ENCODE measurements at regions not wholly inside any gene's neighbourhood (a gene's known extent, or its start where the extent isn't known, plus 50 kb on each side); places are given as distances from the start of the nearest gene placed in this dataset.

DNA sequence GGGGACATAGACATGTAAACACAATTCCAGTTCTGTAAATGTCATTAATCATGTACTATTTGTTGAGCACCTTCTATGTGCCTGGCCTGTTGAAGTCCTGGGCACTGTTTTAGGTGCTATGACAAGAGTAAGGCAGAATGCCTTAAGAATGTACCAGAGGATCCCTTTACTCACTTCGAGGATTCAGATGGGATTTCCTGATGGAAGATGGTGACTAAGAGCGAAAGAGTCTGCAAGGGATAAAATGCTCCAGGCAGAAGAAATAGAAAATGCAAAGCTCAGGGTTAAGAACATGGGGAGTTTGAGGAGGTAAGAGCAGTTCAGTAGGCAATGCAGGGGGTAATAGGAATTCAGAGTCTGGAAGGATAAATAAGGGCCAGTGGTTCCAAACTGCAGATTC lies 671.3 kb upstream of the TBX3 start:
- TF ChIP-seq, protein P1, sequence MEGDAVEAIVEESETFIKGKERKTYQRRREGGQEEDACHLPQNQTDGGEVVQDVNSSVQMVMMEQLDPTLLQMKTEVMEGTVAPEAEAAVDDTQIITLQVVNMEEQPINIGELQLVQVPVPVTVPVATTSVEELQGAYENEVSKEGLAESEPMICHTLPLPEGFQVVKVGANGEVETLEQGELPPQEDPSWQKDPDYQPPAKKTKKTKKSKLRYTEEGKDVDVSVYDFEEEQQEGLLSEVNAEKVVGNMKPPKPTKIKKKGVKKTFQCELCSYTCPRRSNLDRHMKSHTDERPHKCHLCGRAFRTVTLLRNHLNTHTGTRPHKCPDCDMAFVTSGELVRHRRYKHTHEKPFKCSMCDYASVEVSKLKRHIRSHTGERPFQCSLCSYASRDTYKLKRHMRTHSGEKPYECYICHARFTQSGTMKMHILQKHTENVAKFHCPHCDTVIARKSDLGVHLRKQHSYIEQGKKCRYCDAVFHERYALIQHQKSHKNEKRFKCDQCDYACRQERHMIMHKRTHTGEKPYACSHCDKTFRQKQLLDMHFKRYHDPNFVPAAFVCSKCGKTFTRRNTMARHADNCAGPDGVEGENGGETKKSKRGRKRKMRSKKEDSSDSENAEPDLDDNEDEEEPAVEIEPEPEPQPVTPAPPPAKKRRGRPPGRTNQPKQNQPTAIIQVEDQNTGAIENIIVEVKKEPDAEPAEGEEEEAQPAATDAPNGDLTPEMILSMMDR (IDR thresholded peaks at IDR 0.05), result no peak
- Histone ChIP-seq H3K4me1 (ENCODE audit: control insufficient read depth in 1 of 2, low read depth in 2 of 2) (peaks cover 0 to 6% of the 10 kb centered on the region in 2 donors), H3K4me3 (no peak overlapping the region), H3K36me3 (no peaks in the 10 kb centered on the region), H3K9me3 (no peaks in the 10 kb centered on the region), H3K27ac (no peak overlapping the region), H3K27me3 (replicated peaks; ENCODE audit: insufficient read depth) (no peaks in the 10 kb centered on the region)
- no peak for ATAC-seq (ENCODE audit: insufficient number of reproducible peaks, low FRiP score, low read depth)
- DNase-seq (ENCODE audit: low spot score), result no peak

DNA sequence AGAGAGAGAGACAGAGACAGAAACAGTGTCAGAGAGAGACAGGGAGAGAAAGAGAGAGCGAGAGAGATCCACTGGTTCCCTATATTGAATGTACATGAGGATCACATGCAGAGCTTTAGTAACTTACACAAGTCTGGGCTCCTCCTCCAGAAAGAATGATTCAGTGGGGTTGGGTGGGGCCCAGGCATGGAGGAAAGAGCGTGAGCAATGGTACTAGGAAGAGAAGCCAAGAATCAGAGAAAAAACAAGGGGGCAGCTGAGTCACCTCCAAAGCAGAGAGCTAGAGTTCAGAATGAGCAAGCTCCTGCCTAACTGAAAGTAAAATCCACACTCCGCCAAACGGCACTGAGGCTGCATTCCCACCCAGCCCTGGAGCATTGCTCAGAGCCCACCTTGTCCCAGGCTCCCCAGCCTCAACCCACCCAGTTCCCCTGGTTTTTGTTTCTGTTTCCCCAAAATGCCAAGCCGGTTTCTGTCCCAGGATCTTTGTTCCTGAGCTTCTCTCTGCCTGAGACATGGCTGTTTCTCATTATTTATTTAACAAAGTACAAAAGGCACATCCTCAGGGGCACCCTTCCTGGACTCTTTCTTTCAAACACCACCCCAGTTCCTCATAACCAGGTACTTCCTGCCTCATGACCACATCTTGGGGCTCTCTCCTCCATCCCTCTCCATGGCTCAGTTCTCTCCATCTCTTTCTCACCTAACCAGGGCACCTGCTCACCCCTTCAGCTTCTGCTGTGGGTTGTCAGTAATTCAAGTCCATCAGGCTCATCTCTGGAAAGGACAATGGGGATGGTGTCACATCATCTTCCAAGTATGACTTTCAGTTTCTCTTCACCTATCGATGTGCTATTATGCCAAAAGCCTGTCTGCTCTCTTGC lies 670.3 kb upstream of the TBX3 start:
- no peaks in the 10 kb centered on the region for H3K27me3 ChIP-seq (replicated peaks; ENCODE audit: insufficient read depth)
- H3K36me3 ChIP-seq, result no peaks in the 10 kb centered on the region
- peak overlapping the region; percentile 65 for H3K4me3 ChIP-seq
- peak overlapping the region; percentile 67 to 68 for H3K27ac ChIP-seq
- TF ChIP-seq, protein P1 (IDR thresholded peaks at IDR 0.05), result no peak
- peak; percentile 99 for ATAC-seq (ENCODE audit: insufficient number of reproducible peaks, low FRiP score, low read depth)
- peaks cover 0 to 6% of the 10 kb centered on the region in 2 donors for H3K4me1 ChIP-seq (ENCODE audit: control insufficient read depth in 1 of 2, low read depth in 2 of 2)
- peak; percentile 54 for DNase-seq (ENCODE audit: low spot score)
- no peaks in the 10 kb centered on the region for H3K9me3 ChIP-seq

DNA sequence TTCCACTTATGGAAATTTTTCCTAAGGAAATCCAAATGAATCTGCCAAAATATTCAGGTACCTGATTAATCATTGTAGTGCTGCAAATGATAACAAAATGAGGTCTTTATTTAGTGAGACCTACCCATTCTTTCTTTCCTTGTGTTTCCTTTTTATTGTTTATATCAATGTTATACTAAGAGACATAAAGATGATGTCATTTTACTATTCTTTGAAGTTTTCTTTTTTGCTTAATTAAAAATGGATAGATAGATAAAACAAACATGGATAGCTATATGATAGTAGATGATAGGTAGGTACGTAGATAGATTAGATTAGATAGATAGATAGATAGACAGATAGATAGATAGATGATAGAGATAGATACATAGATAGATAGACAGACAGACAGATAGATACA lies 669.5 kb upstream of the TBX3 start:
- Histone ChIP-seq H3K4me1 (ENCODE audit: control insufficient read depth in 1 of 2, low read depth in 2 of 2) (peaks cover 0 to 6% of the 10 kb centered on the region in 2 donors), H3K27ac (peak overlapping the region in 1 of 2 donors; percentile 68), H3K9me3 (no peaks in the 10 kb centered on the region), H3K36me3 (no peaks in the 10 kb centered on the region), H3K27me3 (replicated peaks; ENCODE audit: insufficient read depth) (no peaks in the 10 kb centered on the region), H3K4me3 (no peak overlapping the region)
- DNase-seq (ENCODE audit: low spot score), result no peak
- no peak for ATAC-seq (ENCODE audit: insufficient number of reproducible peaks, low FRiP score, low read depth)
- TF ChIP-seq, protein P1 (IDR thresholded peaks at IDR 0.05), result no peak

DNA sequence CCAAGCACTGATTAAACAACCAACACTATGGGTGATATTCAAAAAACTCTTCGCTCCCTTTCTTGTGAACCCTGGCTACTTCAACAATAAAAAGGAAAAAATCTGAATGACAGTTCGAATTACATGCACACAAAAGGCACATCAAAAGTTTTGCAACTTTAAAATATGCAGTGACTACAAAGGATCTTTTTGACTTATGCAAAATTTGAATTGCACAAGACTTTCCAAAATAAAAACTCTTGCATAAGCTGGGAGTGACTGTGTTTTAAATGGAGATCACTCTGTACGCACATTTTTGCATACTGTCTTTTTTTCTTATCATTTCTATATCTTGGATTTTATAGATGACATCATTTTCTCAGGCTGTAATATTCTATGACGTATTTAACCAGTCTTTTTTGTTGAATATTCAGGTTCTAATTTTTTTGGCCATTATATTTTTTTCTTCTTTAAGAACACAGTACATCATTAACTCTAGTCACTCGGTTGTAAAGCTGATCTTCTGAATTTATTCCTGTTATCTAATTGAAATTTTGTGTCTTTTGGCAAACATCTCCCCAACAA lies 667.6 kb upstream of the TBX3 start:
- Histone ChIP-seq H3K36me3 (no peaks in the 10 kb centered on the region), H3K4me1 (ENCODE audit: control insufficient read depth in 1 of 2, low read depth in 2 of 2) (peaks cover 0 to 6% of the 10 kb centered on the region in 2 donors), H3K4me3 (no peak overlapping the region), H3K27ac (no peak overlapping the region), H3K27me3 (replicated peaks; ENCODE audit: insufficient read depth) (no peaks in the 10 kb centered on the region), H3K9me3 (no peaks in the 10 kb centered on the region)
- DNase-seq (ENCODE audit: low spot score), result no peak
- ATAC-seq (ENCODE audit: insufficient number of reproducible peaks, low FRiP score, low read depth), result no peak
- TF ChIP-seq, protein P1 (IDR thresholded peaks at IDR 0.05), result no peak

DNA sequence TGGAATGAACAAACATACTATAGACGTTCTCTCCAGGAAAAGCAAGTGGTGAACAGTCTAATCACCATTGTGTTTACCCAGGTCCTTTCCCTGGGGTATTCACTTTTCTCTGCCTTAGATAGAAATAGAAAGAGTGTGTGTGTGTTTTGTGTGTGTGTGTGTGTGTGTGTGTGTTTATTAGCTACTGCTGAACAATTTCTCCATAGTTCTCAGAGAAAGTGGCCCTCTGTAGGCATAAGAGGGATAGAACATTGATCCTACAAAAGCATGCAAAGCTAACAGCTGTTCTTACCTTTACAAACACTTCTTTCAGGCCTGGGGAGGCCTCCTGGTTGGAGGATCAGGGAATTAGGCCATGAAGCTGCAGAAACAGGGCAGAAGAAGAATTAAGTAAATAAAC lies 665.7 kb upstream of the TBX3 start:
- Histone ChIP-seq H3K27me3 (replicated peaks; ENCODE audit: insufficient read depth) (no peaks in the 10 kb centered on the region), H3K9me3 (no peaks in the 10 kb centered on the region), H3K4me1 (ENCODE audit: control insufficient read depth in 1 of 2, low read depth in 2 of 2) (peaks cover 0 to 5% of the 10 kb centered on the region in 2 donors), H3K36me3 (no peaks in the 10 kb centered on the region), H3K4me3 (no peak overlapping the region), H3K27ac (no peak overlapping the region)
- ATAC-seq (ENCODE audit: insufficient number of reproducible peaks, low FRiP score, low read depth) (no peak), DNase-seq (ENCODE audit: low spot score) (no peak)
- TF ChIP-seq, protein P1 (IDR thresholded peaks at IDR 0.05), result no peak

Measured in thoracic aorta (tissue), 2 donors.